T-helper 1 cell (primary cell): ENCODE measurements at regions not wholly inside any gene's neighbourhood (a gene's known extent, or its start where the extent isn't known, plus 50 kb on each side); places are given as distances from the start of the nearest gene placed in this dataset.
"Not testable (repeated sequence)": the region's sequence is repeated elsewhere in the genome, so short reads cannot be mapped to it uniquely, and the experiment has no call there.

ENCODE experiments used
- DNase-seq, 5 donors: peaks; one replicate each; pipeline ENCODE4 v3.0.0-alpha.2; 2012 to 2020

DNA sequence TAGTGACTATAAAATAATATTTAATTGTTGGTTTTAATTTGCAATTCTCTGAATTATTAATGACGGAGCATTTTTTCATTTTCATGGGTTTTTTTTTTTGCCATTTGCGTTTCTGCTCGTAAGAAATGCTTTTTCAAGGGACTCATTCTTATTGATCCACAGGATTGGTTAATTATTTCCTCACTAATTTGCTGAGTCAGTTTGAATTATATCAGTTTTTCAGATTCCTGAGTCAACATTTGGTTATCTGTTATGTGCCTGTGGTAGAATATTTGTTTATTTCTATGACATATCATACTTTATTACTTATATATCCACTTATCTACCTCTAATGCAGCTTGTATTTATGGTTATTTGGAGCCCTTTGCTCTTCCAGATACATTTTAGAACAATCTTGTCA lies 257.0 kb upstream of the BTBD3 start:
- no peak for DNase-seq

DNA sequence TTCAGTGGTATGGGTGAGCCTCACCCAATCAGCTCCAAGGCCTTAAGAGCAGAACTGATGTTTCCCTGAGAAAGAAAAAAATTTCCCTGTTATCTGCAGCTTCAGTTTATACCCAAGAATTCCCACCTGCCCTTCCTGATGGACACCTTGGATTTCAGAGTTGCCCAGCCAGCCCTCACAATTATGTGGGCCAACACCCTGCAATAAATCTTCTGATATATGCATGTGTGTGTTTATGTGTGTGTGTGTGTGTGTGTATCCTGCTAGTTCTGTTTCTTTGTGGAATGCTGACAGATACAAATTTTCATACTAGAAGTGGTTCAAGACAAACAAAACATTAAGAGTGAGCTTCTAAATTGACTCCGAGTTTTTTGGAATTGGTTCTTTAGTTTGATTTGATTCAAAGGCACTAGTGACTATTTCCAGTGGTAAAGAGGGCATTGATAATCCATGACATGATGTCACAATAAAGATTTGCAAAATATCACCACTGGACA lies 246.6 kb upstream of the BTBD3 start:
- no peak for DNase-seq

DNA sequence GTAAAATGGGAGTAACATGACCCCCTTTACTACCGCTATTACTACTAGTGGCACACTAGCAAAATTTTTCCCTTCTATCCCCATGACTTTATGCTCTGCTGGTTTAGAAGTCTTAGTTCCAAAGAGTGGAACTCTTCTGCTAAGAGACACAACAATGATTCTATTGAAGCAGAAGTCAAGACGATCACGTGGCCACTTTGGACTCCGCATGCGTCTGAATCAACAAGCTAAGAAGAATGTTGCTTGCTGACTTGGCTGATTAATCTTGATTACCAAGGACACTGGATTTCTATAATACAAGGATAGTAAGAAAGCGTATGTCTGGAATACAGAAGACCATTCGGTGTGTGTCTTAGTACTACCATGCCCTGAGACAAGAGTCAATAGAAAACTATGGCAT lies 244.7 kb upstream of the BTBD3 start:
- DNase-seq, result no peak

DNA sequence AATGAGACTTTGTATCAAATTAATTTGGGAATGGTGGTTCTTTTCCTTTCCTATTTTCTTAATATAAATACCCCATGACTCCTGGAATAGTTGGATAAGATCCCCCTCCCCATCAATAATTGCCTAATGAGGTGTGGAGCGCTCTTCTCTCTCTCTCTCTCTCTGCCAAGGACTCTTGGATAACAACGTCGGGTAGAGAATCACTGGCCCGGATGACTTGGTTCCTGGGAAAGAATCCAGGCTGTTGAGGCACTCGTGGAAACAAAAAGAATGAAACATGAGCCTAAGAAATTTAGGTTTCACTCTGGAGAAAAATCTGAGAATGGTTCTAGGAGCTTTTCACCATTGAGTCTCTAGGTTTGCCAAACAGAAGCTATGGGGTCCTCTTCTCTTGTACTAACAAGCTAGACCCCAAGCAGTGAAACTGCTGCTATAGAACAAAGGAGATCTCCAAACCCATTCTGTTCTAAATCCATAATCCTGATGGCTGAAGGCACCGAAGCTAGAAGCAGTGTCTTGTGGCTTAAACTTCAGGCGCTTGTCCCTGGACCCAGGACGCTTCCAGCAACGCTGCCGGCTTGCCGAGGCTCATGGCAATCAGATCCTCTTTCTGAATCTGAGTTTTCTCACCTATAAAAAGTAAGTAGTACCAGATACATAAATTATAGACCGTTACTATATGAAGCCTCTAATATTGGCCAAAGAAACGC lies 241.6 kb upstream of the BTBD3 start:
- no peak for DNase-seq

DNA sequence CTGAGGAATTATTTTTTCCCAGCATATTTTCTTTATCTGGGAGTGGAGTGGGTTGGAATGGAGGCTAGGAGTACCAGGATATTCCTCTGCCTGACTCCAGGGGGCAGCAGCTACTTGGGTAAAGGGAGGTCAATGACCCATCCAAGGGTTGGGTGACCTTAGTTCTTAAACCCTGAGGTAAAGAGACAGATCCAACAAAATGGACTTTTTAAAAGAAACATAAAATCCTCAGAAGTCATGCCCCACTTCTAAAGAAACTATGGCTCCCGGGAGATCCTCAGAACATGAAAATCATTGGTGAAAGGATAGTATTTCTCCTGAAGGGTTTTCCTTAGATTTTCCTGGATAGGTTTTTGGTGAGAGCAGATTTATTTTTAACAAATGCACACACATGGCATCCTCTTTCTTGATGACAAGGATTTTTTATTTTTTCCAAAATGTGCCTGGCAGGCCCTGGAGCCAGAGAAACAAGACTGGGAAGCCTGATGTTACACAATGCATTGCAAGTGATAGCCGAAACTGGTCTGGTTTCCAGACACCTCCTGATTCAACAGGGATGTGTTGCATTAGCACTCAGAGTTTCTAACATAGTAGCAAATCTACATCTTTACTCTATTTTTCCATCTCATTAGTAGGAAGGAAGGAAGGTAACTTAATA lies 240.9 kb upstream of the BTBD3 start:
- DNase-seq, result no peak

DNA sequence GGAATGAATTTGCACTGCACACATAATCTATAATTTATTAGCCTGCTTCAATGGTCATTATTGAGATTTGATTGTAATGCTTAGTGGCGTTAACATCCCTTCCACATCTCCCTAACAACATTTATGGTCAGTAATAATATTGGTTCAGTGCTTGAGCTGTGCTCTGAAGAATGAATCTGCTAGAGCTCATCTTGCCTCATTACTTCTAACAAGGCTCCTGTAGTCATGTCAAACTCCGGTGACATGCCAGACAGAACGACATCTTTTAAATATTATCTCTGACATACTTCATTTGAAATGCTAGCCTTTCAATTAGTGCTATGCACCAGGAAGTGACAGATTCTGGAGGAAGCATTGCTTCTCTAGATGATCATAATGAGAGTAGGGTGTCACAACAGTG lies 240.3 kb upstream of the BTBD3 start:
- no peak for DNase-seq

DNA sequence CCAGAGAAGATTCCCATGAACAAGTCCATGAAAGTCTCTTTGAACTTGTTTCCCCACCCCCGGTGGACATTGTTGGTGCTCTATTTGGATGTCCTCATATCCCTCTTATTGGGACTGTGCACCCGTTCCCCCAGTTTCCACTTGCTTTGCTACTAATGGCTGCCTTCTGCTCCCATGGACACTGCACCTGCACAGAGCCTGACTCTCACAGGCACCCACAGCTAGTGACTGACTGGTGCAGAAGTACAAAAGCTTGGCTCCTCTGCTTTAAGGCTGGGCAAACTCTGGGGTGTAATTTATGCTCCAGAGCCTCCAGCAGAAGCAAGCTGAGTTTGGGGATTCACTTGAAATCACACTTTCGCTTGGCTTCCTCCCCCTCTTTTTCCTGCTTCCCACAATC lies 239.9 kb upstream of the BTBD3 start:
- DNase-seq, result no peak

DNA sequence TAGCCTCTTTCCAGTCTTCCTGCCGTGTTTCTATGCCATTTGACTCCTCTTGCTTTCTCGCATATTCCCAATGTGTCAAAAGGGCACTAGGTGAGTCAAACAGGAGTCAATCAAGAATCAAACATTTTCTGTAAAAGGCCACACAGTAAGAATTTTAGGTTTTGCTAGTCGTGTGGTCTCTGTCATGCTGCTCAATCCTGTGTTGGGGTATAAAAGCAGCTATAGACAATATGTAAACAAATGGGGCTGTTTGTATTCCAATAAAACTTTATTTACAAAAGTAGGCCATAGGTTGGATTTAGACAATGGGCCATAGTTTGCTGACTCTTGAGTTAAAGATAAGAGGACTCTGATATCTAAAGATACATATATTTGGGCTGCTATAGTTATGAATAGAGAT lies 235.4 kb upstream of the BTBD3 start:
- DNase-seq, result no peak

DNA sequence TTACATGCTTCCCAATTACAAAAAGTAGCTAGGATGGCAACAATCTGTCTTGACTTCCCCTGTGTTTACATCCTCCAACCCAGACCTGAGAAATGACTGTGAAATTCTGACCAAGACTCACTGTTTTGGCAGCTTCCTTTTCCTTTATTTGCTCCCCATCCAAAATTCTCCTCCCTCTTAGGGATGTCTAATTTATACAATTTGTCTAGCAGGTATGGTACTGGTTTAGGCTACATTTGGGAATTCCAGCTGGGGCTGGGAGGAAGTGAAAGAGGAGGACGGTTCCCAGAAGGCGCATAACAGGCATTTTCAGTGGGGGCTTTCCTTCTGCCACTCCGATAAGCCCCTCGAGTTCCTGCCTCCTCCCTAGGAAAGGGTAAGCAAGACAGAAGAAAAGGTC lies 231.5 kb upstream of the BTBD3 start:
- no peak for DNase-seq

DNA sequence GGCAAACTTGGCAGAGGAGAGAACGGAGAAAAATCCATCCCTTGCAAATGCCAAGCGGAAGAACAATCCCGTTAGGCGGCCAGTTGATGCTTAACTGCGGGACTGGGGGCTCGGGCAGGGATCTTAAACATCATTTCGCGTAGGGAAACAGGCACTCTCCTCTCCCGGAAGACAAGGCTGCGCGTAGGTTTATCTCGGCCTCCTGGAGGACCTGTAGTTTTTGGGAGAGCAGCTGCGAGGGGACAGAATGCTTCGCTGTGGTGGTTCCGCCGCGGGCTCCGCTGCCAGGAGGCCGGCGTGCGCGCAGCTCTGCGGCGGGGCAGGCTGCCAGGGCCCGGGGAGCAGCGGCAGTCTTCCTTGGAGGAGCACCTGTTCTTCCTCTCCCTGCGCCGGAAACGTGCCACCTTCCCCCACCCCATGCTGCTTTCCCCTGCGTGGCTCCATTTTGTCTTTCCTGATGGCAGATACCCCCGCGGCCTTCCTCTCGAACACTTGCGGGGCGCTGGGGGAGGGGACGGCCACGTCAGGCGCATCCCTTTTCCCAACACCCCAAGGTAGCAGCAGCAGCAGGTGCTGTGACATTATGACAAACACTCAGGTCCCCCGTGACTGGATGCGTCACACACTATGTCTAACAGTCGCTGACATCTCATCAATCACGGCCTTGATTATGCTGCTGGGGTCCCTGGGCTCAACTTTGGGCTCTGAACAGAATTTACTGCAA lies 230.7 kb upstream of the BTBD3 start:
- DNase-seq, result no peak

DNA sequence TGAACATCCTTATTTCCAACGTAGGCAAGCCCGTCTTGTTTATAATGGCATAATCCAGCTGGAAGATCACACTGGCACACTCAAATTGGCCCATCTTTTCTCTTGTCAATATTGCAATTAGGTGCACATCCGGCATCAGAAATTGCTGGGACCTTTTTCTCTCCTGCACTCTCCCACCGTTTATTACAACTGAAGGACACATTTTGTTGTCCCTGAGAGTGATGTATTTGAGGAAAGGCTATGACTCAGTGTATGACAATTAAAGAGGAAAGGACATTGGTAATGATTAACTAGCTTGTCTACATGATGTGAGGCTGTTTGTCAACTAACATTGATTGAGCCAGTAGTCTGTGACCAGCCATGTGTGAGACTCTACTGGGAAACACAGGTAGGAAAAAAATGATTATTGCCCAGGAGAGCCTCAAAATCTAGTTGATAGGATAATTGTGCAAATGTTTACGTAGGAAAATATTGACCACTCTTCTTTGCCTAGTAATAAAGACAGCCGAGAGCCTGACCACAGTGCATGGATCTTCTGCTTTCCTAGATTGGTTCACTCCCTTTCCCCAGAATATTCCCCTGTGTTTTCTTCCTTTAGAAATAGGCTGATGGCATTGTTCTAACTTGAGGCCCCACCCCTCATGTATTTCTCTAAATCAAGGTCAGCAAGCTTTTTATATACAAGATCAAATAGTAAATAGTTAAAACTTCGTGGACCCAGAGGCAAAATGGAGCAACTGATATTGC lies 230.0 kb upstream of the BTBD3 start:
- DNase-seq, result no peak

DNA sequence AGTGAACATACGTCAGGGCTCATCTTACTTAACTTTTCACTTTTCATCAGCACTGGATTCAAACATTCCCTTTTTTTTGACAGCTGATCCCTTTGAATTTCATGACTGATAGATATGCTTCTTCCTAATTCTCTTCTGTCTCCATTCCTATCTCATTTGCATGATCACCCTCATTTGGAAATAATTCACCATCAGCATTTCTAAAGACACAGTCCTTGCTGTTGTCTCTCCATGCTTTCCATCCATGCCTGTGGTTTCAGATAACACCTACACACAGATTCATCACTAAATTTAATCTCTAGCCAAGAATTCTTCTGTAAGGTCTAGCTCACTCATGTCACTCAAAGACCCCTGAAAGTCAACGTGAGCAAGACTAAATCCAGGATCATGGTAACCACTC lies 228.4 kb upstream of the BTBD3 start:
- no peak for DNase-seq

DNA sequence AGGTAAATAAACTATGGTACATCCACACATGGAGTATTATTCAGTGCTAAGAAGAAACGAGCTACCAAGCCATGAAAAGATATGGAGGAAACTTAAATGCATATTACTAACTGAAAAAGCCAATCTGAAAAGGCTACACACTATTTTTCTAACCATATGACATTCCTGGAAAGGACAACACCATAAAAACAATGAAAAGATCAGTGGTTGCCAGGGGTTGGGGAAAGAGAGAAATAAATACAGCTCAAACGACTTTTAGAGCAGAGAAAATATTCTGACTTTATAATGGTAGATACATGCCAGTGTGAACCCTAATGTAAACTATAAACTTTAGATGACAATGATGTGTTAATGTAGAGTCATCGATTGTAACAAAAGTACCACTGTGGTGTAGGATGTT lies 225.9 kb upstream of the BTBD3 start:
- DNase-seq, result no peak

DNA sequence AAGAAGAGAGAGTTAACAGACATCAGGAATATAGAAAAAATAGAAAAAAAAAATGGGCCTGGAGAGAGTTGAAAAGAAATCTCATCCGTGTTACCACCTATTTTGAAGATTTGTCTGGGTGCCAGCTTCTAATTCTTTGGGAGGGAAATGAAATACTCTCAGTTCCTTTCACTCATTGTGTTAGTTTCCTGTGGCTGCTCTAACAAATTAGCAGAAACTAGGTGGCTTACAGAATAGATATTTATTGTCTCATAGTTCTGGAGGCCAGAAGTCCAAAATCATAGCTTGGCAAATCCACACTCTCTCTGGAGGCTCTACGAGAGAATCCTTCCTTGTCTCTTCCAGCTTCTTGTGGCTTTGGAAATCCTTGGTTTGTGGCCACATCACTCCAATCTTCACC lies 225.1 kb upstream of the BTBD3 start:
- DNase-seq, result no peak

DNA sequence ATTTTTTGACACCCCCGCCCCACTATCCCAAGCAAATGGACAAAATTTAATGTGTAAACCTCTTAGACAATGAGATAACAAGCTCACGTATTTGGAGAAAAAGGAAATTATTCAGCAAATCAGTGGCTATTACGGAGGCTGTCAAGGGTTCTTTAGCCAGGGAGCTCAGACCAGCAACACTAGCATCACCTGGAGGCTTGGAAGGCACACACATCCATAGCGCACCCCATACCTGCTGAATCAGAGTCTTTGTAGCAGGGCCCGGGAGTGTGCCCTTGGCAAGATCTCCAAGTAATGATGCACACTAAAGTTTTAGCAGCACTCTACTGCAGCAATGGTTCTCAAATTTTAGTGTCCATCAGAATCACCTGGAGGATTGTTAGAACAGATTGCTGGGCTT lies 223.2 kb upstream of the BTBD3 start:
- DNase-seq, result no peak

DNA sequence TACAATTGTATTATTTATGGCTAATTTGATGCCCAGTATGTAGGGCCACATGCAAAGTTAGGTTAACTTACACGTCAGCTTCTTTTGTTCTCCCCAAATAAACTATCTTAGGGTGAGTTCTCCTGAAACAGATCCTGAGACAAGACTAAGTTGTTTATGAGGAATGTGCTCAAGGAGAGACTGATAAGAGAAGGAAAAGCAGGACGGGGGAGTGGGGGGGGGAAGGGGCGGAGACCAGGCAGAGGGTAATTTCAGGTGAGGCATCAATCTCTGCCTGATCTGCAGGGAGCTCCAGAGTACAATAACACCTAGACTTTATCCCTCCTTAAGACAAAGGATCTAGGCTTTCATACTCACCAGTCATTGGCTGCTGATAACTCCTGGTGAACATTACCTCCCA lies 220.6 kb upstream of the BTBD3 start:
- DNase-seq, result no peak

DNA sequence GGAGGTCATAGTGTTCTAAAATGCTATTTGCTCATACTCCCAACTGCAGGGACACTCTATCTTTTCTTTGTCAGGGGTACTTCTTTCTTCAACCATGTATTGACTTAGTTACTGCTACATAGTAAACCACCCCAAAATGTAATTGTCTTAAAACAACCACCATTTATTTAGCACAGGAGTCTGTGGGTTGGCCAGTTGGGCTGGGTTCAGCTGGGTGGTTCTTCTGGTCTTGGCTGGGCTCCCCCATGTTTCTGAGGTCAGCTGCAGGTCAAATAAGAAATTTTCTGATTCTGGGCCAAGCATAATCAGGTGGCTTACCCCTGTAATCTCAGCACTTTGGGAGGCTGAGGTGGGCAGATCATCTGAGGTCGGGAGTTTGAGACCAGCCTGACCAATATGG lies 220.0 kb upstream of the BTBD3 start:
- DNase-seq, result no peak

DNA sequence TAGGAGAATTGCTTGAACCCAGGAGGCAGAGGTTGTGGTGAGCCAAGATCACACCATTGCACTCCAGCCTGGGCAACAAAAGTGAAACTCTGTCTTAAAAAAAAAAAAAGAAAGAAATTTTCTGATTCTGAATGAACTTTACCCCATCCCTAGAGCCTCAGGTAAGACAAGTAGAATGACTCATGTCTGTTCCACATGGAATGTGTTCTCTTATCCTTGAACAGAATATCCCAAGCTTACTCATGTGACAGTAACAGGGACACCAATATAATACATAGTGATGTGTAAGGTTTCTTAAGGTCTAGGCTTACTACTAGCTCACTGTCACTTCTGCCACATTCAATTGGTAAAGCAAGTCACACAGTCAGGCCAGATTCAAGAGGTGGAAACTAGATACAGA lies 219.6 kb upstream of the BTBD3 start:
- no peak for DNase-seq

DNA sequence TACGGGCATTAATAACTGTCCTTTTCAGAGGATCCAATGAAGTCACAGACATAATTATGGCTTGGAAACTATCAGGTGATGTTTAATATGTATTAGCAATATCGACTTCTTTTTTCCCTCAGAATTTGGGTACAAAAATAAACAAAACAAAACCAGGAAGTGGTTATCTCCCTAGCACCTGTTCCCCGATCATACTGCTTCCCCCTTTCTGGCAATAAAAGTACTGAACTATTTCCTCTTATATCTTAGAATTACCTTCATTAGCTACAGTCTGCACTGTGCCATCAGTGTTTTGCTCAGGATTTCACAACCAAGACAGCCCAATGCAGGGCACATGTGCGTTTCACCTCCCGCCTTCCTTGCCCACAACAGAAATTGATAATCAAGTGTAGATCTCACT lies 216.9 kb upstream of the BTBD3 start:
- no peak for DNase-seq

DNA sequence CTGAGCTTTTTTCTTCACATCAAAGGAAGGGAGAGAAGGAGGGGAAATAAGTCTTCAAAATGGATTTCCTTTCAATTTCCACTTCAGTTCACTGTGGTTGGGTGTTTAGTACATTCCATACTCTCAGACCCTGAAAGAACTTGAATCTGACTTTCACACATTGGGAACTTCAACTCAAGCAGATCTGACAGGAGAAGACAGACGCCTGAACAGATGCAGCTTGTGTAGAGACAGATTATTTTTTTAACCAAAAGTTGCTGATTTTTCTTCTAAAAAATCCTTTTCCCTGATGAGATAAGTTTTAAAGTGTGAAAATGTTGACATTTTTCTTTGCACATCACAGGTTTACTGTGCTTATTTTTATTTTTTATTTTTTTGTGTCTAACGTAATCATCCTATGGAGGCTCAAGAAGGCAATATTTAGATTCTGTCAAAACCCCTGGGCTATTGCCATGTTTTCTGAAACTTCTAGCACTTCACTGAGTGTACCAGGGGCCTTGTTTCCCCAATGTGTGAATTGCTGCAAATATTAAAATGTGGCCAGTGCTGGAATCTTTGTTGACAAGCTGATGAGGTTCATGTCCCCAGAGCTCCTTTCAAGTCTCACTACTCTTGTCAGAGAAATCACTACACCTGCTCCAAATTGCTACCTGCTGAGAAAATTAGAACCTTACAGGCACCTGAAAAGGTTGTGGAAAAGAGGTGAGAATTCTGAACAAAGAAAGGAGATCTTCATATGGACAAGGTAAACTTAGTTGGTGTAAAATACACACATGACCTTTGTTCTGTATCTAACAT lies 214.8 kb upstream of the BTBD3 start:
- no peak for DNase-seq

DNA sequence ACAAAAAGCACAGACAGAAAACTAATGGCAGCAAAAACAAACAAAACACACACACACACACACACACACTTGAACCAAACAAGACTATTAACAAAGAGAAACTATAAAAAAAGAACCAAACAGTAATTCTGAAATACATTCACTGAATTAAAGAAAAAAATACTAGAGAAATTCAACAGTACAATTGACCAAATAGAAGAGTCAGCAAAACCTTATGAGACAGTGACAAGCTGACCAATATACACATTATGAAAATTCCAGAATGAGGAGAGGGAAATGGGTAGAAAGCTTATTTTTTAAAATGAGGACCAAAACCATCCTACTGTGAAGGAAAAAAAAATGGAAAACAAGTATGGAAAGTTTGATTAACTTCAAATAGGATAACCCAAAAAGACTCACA lies 212.2 kb upstream of the BTBD3 start:
- no peak for DNase-seq

DNA sequence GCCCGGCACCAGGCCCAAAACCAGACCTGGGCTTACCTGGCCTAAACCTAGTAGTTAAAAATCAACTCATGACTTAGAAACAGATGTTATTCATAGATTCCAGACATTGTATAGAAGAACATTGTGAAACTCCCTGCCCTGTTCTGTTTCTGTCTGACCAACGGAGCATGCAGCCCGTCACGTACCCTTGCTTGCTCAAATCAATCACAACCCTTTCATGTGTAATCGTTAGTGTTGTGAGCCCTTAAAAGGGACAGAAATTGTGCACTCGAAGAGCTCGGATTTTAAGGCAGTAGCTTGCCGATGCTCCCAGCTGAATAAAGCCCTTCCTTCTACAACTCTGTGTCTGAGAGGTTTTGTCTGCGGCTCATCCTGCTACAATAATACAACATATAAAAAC lies 209.5 kb upstream of the BTBD3 start:
- not testable (repeated sequence) for DNase-seq

DNA sequence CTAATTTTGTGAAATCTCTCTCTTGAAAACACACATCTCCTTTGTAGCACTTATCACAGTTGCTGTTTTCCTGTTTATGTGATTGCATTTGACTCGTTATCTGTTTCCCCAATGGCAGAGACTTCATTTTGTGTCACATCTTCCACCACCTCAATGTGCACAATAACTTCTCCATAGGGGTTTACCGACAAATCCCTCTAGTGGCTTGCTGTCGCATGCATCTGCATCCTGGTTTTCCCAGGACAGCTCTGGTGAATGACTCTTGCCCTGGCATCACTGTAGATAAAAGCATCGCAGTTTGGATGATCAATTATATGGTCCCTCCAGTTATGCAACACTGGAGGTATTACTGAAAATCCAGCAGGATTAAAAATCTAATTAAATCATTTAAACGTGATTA lies 206.5 kb upstream of the BTBD3 start:
- no peak for DNase-seq
